Spleen (tissue), 11 donors: ENCODE measurements at regions not wholly inside any gene's neighbourhood (a gene's known extent, or its start where the extent isn't known, plus 50 kb on each side); places are given as distances from the start of the nearest gene placed in this dataset.

Experiments
- DNase-seq: peaks from one replicate; pipeline ENCODE4 v3.0.0-alpha.2; 2020
- H3K27ac ChIP-seq, 8 donors: fragments of 200-600 bp; sonication (generic) in 7 of 8; 1 replicate in 4 of 8; 2 replicates in 4 of 8; pipeline versions ENCODE4 v1.5.0 to v1.8.0; 2016 to 2021; ENCODE audit warnings: inconsistent platforms in 4 of 8, mild to moderate bottlenecking in 4 of 8, moderate library complexity in 1 of 8
- H3K27me3 ChIP-seq, 7 donors: fragments of 200-600 bp; sonication (generic) in 6 of 7; replicated peaks in 1 of 7; 1 replicate in 4 of 7; 2 replicates in 3 of 7; pipeline versions ENCODE4 v1.5.0 to v1.8.0; 2016 to 2021; ENCODE audit warnings: inconsistent platforms in 3 of 7, mild to moderate bottlenecking in 1 of 7
- H3K36me3 ChIP-seq, 6 donors: fragments of 200-600 bp; sonication (generic) in 5 of 6; 1 replicate in 4 of 6; 2 replicates in 2 of 6; pipeline versions ENCODE4 v1.5.0 to v1.8.0; 2016 to 2021; ENCODE audit warnings: inconsistent platforms in 2 of 6
- H3K4me1 ChIP-seq, 6 donors: fragments of 200-600 bp; sonication (generic) in 5 of 6; 1 replicate in 3 of 6; 2 replicates in 3 of 6; pipeline versions ENCODE4 v1.5.0 to v1.8.0; 2016 to 2021; ENCODE audit warnings: inconsistent platforms in 3 of 6
- H3K4me3 ChIP-seq, 8 donors: fragments of 200-600 bp; sonication (generic) in 7 of 8; 1 replicate in 4 of 8; 2 replicates in 4 of 8; pipeline versions ENCODE4 v1.5.0 to v1.8.0; 2016 to 2021; ENCODE audit warnings: inconsistent platforms in 4 of 8, mild to moderate bottlenecking in 4 of 8, moderate library complexity in 2 of 8
- H3K9me3 ChIP-seq, 8 donors: fragments of 200-600 bp; sonication (generic) in 7 of 8; 1 replicate in 4 of 8; 2 replicates in 4 of 8; pipeline versions ENCODE4 v1.5.0 to v1.8.0; 2016 to 2021; ENCODE audit warnings: inconsistent platforms in 4 of 8
- POLR2A ChIP-seq, 3 donors: fragments of 450-650 bp; IDR thresholded peaks; one replicate each; pipeline ENCODE4 v1.5.1; 2017; ENCODE audit warnings: antibody characterized with exemption in 3 of 3, mild to moderate bottlenecking in 1 of 3
- POLR2AphosphoS5 ChIP-seq, 3 donors: sonication (generic); formaldehyde crosslinking; IDR thresholded peaks; one replicate each; pipeline ENCODE4 v1.5.1; 2017; ENCODE audit warnings: antibody characterized with exemption in 3 of 3
- WGBS, 5 donors: extraction: QIAGEN DNeasy Blood & Tissue Kit in 3 of 5; methylation state at CpG; one replicate each; pipeline versions ENCODE4 v1.1.5 to v1.1.7; 2013 to 2018; 5-methylcytosine and 5-hydroxymethylcytosine counted together
- intact Hi-C: fragments of 100-400 bp; cut with DNase I; formaldehyde crosslinking; loops from one replicate; pipeline ENCODE4 v1.15.0; 2023; ENCODE audit warnings: low total_unique reads
- TF ChIP-seq, protein P1 (sequence below), 11 experiments: fragments of 200-600 bp in 7 of 11; fragments of 450-650 bp in 4 of 11; sonication (generic) in 4 of 11; IDR thresholded peaks in 8 of 11; conservative IDR thresholded peaks in 3 of 11; 1 replicate in 7 of 11; 2 replicates in 4 of 11; pipeline versions ENCODE4 v1.4.0 to v1.8.0; 2016 to 2021; ENCODE audit warnings: antibody characterized with exemption in 11 of 11, inconsistent platforms in 4 of 11, mild to moderate bottlenecking in 1 of 11
- donor health status: healthy with polysubstance abuse.
- donor health status: DM: no; HTN: no; CAD: no; lungs with moderate emphysema.
- donor health status: DM: no; HTN: no; CAD: no.
- donor health status: Bipolar disorder and iron deficiency.
- donor health status: healthy.
- donor health status: DM: no; HTN: no; CAD: no.
- donor health status: DM: yes; HTN: yes; CAD: no.

GRCh38 chr6:81909981-81910900 lies 157.8 kb upstream of the TENT5A start:
- Histone ChIP-seq H3K27ac (no peak overlapping the region), H3K4me1 (no peaks in the 10 kb centered on the region), H3K9me3 (no peaks in the 10 kb centered on the region), H3K27me3 (no peaks in the 10 kb centered on the region), H3K36me3 (no peaks in the 10 kb centered on the region), H3K4me3 (no peak overlapping the region)
- 76 to 80% (median 77%) methylated on average over 5 of the region's 5 CpGs for WGBS, 5 donors
- intact Hi-C loops: no loop called here
- DNase-seq: no peak
- TF ChIP-seq POLR2A (IDR thresholded peaks at IDR 0.05): no peak
- TF ChIP-seq POLR2AphosphoS5 (IDR thresholded peaks at IDR 0.05): no peak
- TF ChIP-seq, protein P1, sequence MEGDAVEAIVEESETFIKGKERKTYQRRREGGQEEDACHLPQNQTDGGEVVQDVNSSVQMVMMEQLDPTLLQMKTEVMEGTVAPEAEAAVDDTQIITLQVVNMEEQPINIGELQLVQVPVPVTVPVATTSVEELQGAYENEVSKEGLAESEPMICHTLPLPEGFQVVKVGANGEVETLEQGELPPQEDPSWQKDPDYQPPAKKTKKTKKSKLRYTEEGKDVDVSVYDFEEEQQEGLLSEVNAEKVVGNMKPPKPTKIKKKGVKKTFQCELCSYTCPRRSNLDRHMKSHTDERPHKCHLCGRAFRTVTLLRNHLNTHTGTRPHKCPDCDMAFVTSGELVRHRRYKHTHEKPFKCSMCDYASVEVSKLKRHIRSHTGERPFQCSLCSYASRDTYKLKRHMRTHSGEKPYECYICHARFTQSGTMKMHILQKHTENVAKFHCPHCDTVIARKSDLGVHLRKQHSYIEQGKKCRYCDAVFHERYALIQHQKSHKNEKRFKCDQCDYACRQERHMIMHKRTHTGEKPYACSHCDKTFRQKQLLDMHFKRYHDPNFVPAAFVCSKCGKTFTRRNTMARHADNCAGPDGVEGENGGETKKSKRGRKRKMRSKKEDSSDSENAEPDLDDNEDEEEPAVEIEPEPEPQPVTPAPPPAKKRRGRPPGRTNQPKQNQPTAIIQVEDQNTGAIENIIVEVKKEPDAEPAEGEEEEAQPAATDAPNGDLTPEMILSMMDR (IDR thresholded peaks at IDR 0.05 in 8 of 11, conservative IDR thresholded peaks at IDR 0.05 in 3 of 11): no peak

DNA sequence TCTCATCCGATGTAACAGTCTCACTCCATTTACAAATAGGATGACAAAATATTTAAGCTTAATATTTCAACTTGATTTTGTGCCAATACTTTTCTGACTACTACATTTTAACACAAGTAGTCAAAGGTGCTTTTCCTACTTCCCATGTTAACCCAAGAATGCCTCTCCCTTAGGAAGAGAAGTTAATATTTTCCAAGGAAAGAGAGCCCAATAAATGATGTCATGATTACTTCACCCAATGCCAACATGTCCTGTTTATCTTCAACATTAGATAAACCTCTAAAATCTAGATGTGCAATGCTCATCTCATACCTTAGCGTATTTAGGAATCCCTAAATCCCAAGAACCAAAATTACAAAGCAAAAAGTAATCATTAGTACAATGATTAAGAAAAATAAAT lies 156.7 kb upstream of the TENT5A start:
- TF ChIP-seq, protein P1 (IDR thresholded peaks at IDR 0.05 in 8 of 11, conservative IDR thresholded peaks at IDR 0.05 in 3 of 11): no peak
- TF ChIP-seq POLR2A (IDR thresholded peaks at IDR 0.05) (no peak), POLR2AphosphoS5 (IDR thresholded peaks at IDR 0.05) (no peak)
- intact Hi-C loops: no loop called here
- H3K36me3 ChIP-seq: no peaks in the 10 kb centered on the region
- H3K4me1 ChIP-seq: no peaks in the 10 kb centered on the region
- no peaks in the 10 kb centered on the region for H3K27me3 ChIP-seq
- no peak overlapping the region for H3K4me3 ChIP-seq
- H3K9me3 ChIP-seq: no peaks in the 10 kb centered on the region
- H3K27ac ChIP-seq: no peak overlapping the region
- DNase-seq: no peak
- WGBS, 5 donors: 71 to 93% (median 79%) methylated on average over 2 of the region's 2 CpGs

DNA sequence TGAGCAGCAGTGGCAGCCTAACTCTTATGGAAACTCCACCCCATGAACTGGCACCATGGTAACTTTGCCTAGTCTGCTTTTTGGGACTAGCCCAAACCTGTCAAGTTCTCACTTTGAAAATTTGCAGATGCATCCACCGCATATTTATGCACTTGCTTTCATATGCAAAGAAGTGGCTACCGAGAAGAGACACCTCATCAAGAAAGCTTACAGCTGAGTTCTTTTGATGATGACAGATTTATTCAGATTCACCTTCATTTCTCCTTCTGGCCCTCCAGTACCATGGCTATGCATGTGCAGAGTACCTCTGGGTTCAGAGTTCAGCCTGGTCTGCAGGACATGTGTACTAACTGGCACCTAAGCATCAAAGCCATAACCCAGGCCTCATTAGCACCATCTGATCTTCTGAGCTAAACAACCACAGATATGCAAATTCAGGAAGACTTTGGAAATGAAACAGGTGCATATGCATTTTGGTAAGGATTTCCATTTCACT lies 154.3 kb upstream of the TENT5A start:
- Histone ChIP-seq H3K4me1 (no peaks in the 10 kb centered on the region), H3K27ac (no peak overlapping the region), H3K27me3 (no peaks in the 10 kb centered on the region), H3K9me3 (peaks cover 0 to 8% (median 0%) of the 10 kb centered on the region in 8 donors), H3K36me3 (no peaks in the 10 kb centered on the region), H3K4me3 (no peak overlapping the region)
- WGBS, 5 donors: 56 to 78% (median 68%) methylated on average over 2 of the region's 2 CpGs
- no peak for TF ChIP-seq POLR2AphosphoS5 (IDR thresholded peaks at IDR 0.05)
- no peak for TF ChIP-seq POLR2A (IDR thresholded peaks at IDR 0.05)
- TF ChIP-seq, protein P1 (IDR thresholded peaks at IDR 0.05 in 8 of 11, conservative IDR thresholded peaks at IDR 0.05 in 3 of 11): no peak
- intact Hi-C loops: no loop called here
- DNase-seq: no peak

GRCh38 chr6:81906041-81906440 lies 153.6 kb upstream of the TENT5A start:
- no peak for TF ChIP-seq POLR2AphosphoS5 (IDR thresholded peaks at IDR 0.05)
- TF ChIP-seq POLR2A (IDR thresholded peaks at IDR 0.05): no peak
- TF ChIP-seq, protein P1 (IDR thresholded peaks at IDR 0.05 in 8 of 11, conservative IDR thresholded peaks at IDR 0.05 in 3 of 11): no peak
- 88 to 96% (median 93%) methylated on average over 3 of the region's 3 CpGs for WGBS, 5 donors
- DNase-seq: no peak
- peaks cover 0 to 8% (median 0%) of the 10 kb centered on the region in 8 donors for H3K9me3 ChIP-seq
- no peaks in the 10 kb centered on the region for H3K36me3 ChIP-seq
- H3K27me3 ChIP-seq: no peaks in the 10 kb centered on the region
- H3K4me1 ChIP-seq: no peaks in the 10 kb centered on the region
- H3K4me3 ChIP-seq: no peak overlapping the region
- H3K27ac ChIP-seq: no peak overlapping the region
- intact Hi-C loops: no loop called here
